ENCODE measurements at regions not wholly inside any gene's neighbourhood (a gene's known extent, or its start where the extent isn't known, plus 50 kb on each side); places are given as distances from the start of the nearest gene placed in this dataset.

- TF ChIP-seq MAX (IDR thresholded peaks at IDR 0.05) (no peak), RAD21 (IDR thresholded peaks at IDR 0.05) (no peak), FOXA2 (IDR thresholded peaks at IDR 0.05) (no peak), FOXA1 (IDR thresholded peaks at IDR 0.05) (no peak), GABPA (IDR thresholded peaks at IDR 0.05 in 1 of 2, conservative IDR thresholded peaks at IDR 0.05 in 1 of 2) (no peak), REST (IDR thresholded peaks at IDR 0.05) (no peak), HNF4A (conservative IDR thresholded peaks at IDR 0.05) (no peak), ATF3 (IDR thresholded peaks at IDR 0.05) (no peak), YY1 (IDR thresholded peaks at IDR 0.05) (no peak), NR2F2 (IDR thresholded peaks at IDR 0.05) (no peak), CTCF (IDR thresholded peaks at IDR 0.05; ENCODE audit: low read depth, low read length, missing input control) (no peak), ZBTB33 (IDR thresholded peaks at IDR 0.05) (no peak), RXRA (IDR thresholded peaks at IDR 0.05) (no peak), HNF4G (IDR thresholded peaks at IDR 0.05) (no peak), EGR1 (IDR thresholded peaks at IDR 0.05; ENCODE audit: low read depth in 2 of 2) (no peak), JUND (IDR thresholded peaks at IDR 0.05) (no peak), TAF1 (conservative IDR thresholded peaks at IDR 0.05) (no peak)
- no peak overlapping the region for H3K27ac ChIP-seq (ENCODE audit: low read depth in 1 of 2, low read length in 2 of 2)
- no peaks in the 10 kb centered on the region for H3K27me3 ChIP-seq (ENCODE audit: control insufficient read depth in 4 of 4, insufficient read depth in 4 of 4, low read length in 3 of 4)
- DNase-seq (ENCODE audit: low spot score) = no peak
- no peaks in the 10 kb centered on the region for H3K9me3 ChIP-seq (ENCODE audit: control insufficient read depth in 4 of 4, low read length in 3 of 4)
- 96% methylated on average over 1 of the region's 1 CpG for WGBS
- H3K4me3 ChIP-seq (ENCODE audit: low read depth in 1 of 3, low read length in 3 of 3) = no peak overlapping the region
- no peaks in the 10 kb centered on the region for H3K4me1 ChIP-seq (ENCODE audit: control insufficient read depth in 4 of 4, insufficient read depth in 4 of 4, low read length in 3 of 4)
- H3K9ac ChIP-seq (ENCODE audit: low read depth in 1 of 2, low read length in 2 of 2) = no peak overlapping the region
- no peaks in the 10 kb centered on the region for H3K36me3 ChIP-seq (ENCODE audit: control insufficient read depth in 4 of 4, insufficient read depth in 3 of 4, low read depth in 1 of 4, low read length in 3 of 4)
Observed at GRCh38 chr2:41992056-41992642, 55.7 kb upstream of the PKDCC start.
